GM12878 (cell line): ENCODE measurements at regions not wholly inside any gene's neighbourhood (a gene's known extent, or its start where the extent isn't known, plus 50 kb on each side); places are given as distances from the start of the nearest gene placed in this dataset.

Source experiments
- ATAC-seq: fragments of 200-7000 bp; cut with Tn5 transposase; 3 replicates; pipeline ENCODE4 v1.9.1; 2020; ENCODE audit warnings: mild to moderate bottlenecking, moderate library complexity
- BruUV-seq: library from RNA; stranded (reverse); fragments of 400-500 nt; replicated peaks from 2 replicates; lab custom pipeline; 2021; lab: Mats Ljungman, UMichigan
- CTCF ChIA-PET: fragments of 300-600 bp; sonication (Branson Sonifier 250); formaldehyde crosslinking; extraction: SDS; loops from one replicate; lab custom pipeline; 2021; ENCODE audit warnings: inconsistent platforms; lab: Yijun Ruan, JAX
- POLR2A ChIA-PET: fragments of 350-600 bp; formaldehyde crosslinking; extraction: SDS; loops from one replicate; lab custom pipeline; 2021; ENCODE audit warnings: inconsistent platforms; lab: Charles Lee
- RAD21 ChIA-PET: fragments of 300-600 bp; sonication (Branson Sonifier 250); formaldehyde crosslinking; loops from one replicate; lab custom pipeline; 2023; ENCODE audit warnings: antibody characterized with exemption; ENCODE audit not compliant: unreplicated experiment; lab: Charles Lee
- SMC1A ChIA-PET: fragments of 300-600 bp; sonication (Branson Sonifier 250); formaldehyde crosslinking; loops from one replicate; lab custom pipeline; 2023; ENCODE audit not compliant: unreplicated experiment, uncharacterized antibody; lab: Charles Lee
- DNase-seq: peaks from one replicate; pipeline ENCODE4 v3.0.0-alpha.2; 2011; ENCODE audit warnings: low read depth, low spot score
- FAIRE-seq: peaks from 3 replicates; lab custom pipeline; 2011; peaks lifted over from hg19 to GRCh38; lab: Jason Lieb, UNC
- H2AFZ ChIP-seq: 2 replicates; pipeline ENCODE4 v1.6.0; 2011; ENCODE audit warnings: low read depth, low read length, control low read depth; ENCODE audit not compliant: control insufficient read depth
- H3K27ac ChIP-seq: 2 replicates; pipeline ENCODE4 v1.5.1; 2011; ENCODE audit warnings: control low read depth; ENCODE audit not compliant: control insufficient read depth, insufficient read depth
- H3K27me3 ChIP-seq, 2 experiments: replicated peaks in 1 of 2; 2 replicates each; pipeline versions ENCODE4 v1.6.0 to v1.6.1; 2011; ENCODE audit warnings: low read length in 1 of 2; ENCODE audit not compliant: control insufficient read depth in 2 of 2, insufficient read depth in 2 of 2
- H3K36me3 ChIP-seq, 2 experiments: 2 replicates each; pipeline ENCODE4 v1.5.1; 2011; ENCODE audit warnings: low read length in 1 of 2; ENCODE audit not compliant: control insufficient read depth in 2 of 2, insufficient read depth in 2 of 2
- H3K4me1 ChIP-seq: 2 replicates; pipeline ENCODE4 v1.6.1; 2011; ENCODE audit warnings: mild to moderate bottlenecking, low read length, moderate library complexity, mixed read lengths; ENCODE audit not compliant: control insufficient read depth, insufficient read depth
- H3K4me2 ChIP-seq: 2 replicates; pipeline ENCODE4 v1.6.0; 2011; ENCODE audit warnings: control low read depth; ENCODE audit not compliant: control insufficient read depth, insufficient read depth
- H3K4me3 ChIP-seq: fragments of 200-600 bp; sonication (generic); 2 replicates; pipeline ENCODE4 v1.5.1; 2016
- H3K79me2 ChIP-seq: 2 replicates; pipeline ENCODE4 v1.6.0; 2011; ENCODE audit warnings: low read length; ENCODE audit not compliant: control insufficient read depth, insufficient read depth
- H3K9ac ChIP-seq: 2 replicates; pipeline ENCODE4 v1.8.0; 2011; ENCODE audit warnings: low read length, control low read depth, mixed read lengths; ENCODE audit not compliant: control insufficient read depth, insufficient read depth
- H3K9me3 ChIP-seq: replicated peaks from 3 replicates; pipeline ENCODE4 v1.5.1; 2011; ENCODE audit warnings: mild to moderate bottlenecking, low read length; ENCODE audit not compliant: control insufficient read depth, insufficient read depth
- H4K20me1 ChIP-seq: 2 replicates; pipeline ENCODE4 v1.6.0; 2011; ENCODE audit not compliant: control insufficient read depth, insufficient read depth
- ATF7 ChIP-seq: fragments of 450-650 bp; IDR thresholded peaks from 2 replicates; pipeline ENCODE4 v1.6.1; 2016; ENCODE audit warnings: low read depth, mild to moderate bottlenecking
- CHD4 ChIP-seq: fragments of 200-600 bp; sonication (generic); IDR thresholded peaks from 2 replicates; pipeline ENCODE4 v1.6.1; 2016; ENCODE audit warnings: mild to moderate bottlenecking
- EP300 ChIP-seq, 2 experiments: fragments of 150-350 bp in 1 of 2; IDR thresholded peaks; 2 replicates each; pipeline ENCODE4 v1.6.1; 2011 to 2012; ENCODE audit warnings: low read depth in 2 of 2, low read length in 2 of 2, borderline replicate concordance in 1 of 2, improper control_type of control experiment in 1 of 2, inconsistent platforms in 1 of 2; ENCODE audit not compliant: control insufficient read depth in 1 of 2
- GABPA ChIP-seq: IDR thresholded peaks from 2 replicates; pipeline ENCODE4 v1.6.1; 2014; ENCODE audit warnings: antibody characterized with exemption, low read depth, mild to moderate bottlenecking, inconsistent platforms
- IRF4 ChIP-seq: IDR thresholded peaks from 2 replicates; pipeline ENCODE4 v1.6.1; 2011; ENCODE audit warnings: low read depth, low read length
- NR2C2 ChIP-seq: IDR thresholded peaks from 2 replicates; pipeline ENCODE4 v1.6.1; 2011; ENCODE audit warnings: borderline replicate concordance, low read depth; ENCODE audit not compliant: control insufficient read depth, insufficient read length
- SREBF1 ChIP-seq: IDR thresholded peaks from 2 replicates; pipeline ENCODE4 v1.6.1; 2012; ENCODE audit warnings: mild to moderate bottlenecking, low read length
- SREBF2 ChIP-seq: IDR thresholded peaks from 2 replicates; pipeline ENCODE4 v1.6.1; 2012; ENCODE audit warnings: mild to moderate bottlenecking, low read length
- WGBS: methylation state at CpG from one replicate; pipeline ENCODE4 v1.1.6; 2016; ENCODE audit warnings: low lambda C conversion rate; ENCODE audit not compliant: insufficient replicate concordance, insufficient coverage; ENCODE audit errors: missing lambda C conversion rate; 5-methylcytosine and 5-hydroxymethylcytosine counted together
- in situ Hi-C: fragments of 300-500 bp; cut with MboI; formaldehyde crosslinking; loops from 9 replicates; pipeline ENCODE4 v1.14.3; 2018; ENCODE audit warnings: mixed read lengths
- intact Hi-C: fragments of 100-400 bp; cut with micrococcal nuclease; formaldehyde crosslinking; loops from one replicate; pipeline ENCODE4 v1.14.2; 2022; ENCODE audit not compliant: unreplicated experiment
- TF ChIP-seq, protein P1 (sequence below): IDR thresholded peaks from 2 replicates; pipeline ENCODE4 v1.6.1; 2012; ENCODE audit warnings: low read depth, low read length, improper control_type of control experiment
- TF ChIP-seq, protein P2 (sequence below): IDR thresholded peaks from 2 replicates; pipeline ENCODE4 v1.6.1; 2012; ENCODE audit warnings: low read depth, low read length, improper control_type of control experiment
- TF ChIP-seq, protein P3 (sequence below): IDR thresholded peaks from 2 replicates; pipeline ENCODE4 v1.6.1; 2011; ENCODE audit warnings: mild to moderate bottlenecking, low read depth, low read length, moderate library complexity; ENCODE audit not compliant: insufficient replicate concordance
- TF ChIP-seq, protein P4 (sequence below): fragments of 450-650 bp; formaldehyde crosslinking; IDR thresholded peaks from 2 replicates; pipeline ENCODE4 v1.4.0; 2022; ENCODE audit warnings: mild to moderate bottlenecking, moderate library complexity
- TF ChIP-seq, protein P5 (sequence below): fragments of 150-350 bp; IDR thresholded peaks from 2 replicates; pipeline ENCODE4 v1.6.1; 2014; ENCODE audit warnings: mild to moderate bottlenecking, low read depth, low read length

DNA sequence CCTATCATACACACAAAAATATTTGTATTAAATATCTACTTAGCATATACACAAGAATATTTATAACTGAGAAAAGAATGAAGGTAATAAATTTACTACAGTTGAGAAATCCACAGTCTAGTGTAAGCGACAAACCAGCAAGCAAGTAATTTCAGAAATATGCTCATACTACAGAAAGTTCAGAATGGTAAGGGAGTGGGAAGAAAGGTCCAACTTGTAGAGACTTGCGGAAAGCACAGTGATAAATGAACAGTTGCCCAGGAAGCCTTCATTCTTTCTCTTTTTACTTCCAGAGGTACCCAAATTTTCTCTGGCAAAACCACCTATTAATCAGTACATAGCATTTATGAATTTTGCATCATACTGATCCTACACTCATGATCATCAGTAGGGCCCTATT, 438.1 kb upstream of the PCDH10 start:
- DNase-seq (no peak), FAIRE-seq (no peak), ATAC-seq (no peak)
- no peaks in the 10 kb centered on the region for H4K20me1 ChIP-seq
- no peak overlapping the region for H3K4me2 ChIP-seq
- ChIA-PET RAD21 (no interaction called here), POLR2A (no interaction called here), CTCF (no interaction called here), SMC1A (no interaction called here)
- intact Hi-C loops (no loop called here), in situ Hi-C loops (no loop called here)
- H3K27me3 ChIP-seq = no peaks in the 10 kb centered on the region
- TF ChIP-seq, protein P1, sequence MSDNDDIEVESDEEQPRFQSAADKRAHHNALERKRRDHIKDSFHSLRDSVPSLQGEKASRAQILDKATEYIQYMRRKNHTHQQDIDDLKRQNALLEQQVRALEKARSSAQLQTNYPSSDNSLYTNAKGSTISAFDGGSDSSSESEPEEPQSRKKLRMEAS = no peak
- TF ChIP-seq IRF4 = no peak
- TF ChIP-seq, protein P2, sequence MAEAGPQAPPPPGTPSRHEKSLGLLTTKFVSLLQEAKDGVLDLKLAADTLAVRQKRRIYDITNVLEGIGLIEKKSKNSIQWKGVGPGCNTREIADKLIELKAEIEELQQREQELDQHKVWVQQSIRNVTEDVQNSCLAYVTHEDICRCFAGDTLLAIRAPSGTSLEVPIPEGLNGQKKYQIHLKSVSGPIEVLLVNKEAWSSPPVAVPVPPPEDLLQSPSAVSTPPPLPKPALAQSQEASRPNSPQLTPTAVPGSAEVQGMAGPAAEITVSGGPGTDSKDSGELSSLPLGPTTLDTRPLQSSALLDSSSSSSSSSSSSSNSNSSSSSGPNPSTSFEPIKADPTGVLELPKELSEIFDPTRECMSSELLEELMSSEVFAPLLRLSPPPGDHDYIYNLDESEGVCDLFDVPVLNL = no peak
- TF ChIP-seq SREBF2 = no peak
- no peak for TF ChIP-seq NR2C2
- TF ChIP-seq, protein P3, sequence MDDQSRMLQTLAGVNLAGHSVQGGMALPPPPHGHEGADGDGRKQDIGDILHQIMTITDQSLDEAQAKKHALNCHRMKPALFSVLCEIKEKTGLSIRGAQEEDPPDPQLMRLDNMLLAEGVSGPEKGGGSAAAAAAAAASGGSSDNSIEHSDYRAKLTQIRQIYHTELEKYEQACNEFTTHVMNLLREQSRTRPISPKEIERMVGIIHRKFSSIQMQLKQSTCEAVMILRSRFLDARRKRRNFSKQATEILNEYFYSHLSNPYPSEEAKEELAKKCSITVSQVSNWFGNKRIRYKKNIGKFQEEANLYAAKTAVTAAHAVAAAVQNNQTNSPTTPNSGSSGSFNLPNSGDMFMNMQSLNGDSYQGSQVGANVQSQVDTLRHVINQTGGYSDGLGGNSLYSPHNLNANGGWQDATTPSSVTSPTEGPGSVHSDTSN = no peak
- no peak for TF ChIP-seq ATF7
- TF ChIP-seq SREBF1 = no peak
- TF ChIP-seq EP300 (IDR thresholded peaks at IDR 0.05; ENCODE audit: borderline replicate concordance in 1 of 2, control insufficient read depth in 1 of 2, low read depth in 2 of 2, low read length in 2 of 2) = no peak
- no peak for TF ChIP-seq CHD4
- TF ChIP-seq, protein P4, sequence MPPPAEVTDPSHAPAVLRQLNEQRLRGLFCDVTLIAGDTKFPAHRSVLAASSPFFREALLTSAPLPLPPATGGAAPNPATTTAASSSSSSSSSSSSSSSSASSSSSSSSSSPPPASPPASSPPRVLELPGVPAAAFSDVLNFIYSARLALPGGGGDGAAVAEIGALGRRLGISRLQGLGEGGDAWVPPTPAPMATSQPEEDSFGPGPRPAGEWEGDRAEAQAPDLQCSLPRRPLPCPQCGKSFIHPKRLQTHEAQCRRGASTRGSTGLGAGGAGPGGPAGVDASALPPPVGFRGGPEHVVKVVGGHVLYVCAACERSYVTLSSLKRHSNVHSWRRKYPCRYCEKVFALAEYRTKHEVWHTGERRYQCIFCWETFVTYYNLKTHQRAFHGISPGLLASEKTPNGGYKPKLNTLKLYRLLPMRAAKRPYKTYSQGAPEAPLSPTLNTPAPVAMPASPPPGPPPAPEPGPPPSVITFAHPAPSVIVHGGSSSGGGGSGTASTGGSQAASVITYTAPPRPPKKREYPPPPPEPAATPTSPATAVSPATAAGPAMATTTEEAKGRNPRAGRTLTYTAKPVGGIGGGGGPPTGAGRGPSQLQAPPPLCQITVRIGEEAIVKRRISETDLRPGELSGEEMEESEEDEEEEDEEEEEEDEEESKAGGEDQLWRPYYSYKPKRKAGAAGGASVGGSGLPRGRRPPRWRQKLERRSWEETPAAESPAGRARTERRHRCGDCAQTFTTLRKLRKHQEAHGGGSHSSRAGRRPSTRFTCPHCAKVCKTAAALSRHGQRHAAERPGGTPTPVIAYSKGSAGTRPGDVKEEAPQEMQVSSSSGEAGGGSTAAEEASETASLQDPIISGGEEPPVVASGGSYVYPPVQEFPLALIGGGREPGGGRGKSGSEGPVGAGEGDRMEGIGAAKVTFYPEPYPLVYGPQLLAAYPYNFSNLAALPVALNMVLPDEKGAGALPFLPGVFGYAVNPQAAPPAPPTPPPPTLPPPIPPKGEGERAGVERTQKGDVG (CRISPR knock-in tag) = no peak
- no peak for TF ChIP-seq GABPA
- TF ChIP-seq, protein P5, sequence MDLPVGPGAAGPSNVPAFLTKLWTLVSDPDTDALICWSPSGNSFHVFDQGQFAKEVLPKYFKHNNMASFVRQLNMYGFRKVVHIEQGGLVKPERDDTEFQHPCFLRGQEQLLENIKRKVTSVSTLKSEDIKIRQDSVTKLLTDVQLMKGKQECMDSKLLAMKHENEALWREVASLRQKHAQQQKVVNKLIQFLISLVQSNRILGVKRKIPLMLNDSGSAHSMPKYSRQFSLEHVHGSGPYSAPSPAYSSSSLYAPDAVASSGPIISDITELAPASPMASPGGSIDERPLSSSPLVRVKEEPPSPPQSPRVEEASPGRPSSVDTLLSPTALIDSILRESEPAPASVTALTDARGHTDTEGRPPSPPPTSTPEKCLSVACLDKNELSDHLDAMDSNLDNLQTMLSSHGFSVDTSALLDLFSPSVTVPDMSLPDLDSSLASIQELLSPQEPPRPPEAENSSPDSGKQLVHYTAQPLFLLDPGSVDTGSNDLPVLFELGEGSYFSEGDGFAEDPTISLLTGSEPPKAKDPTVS = no peak
- H2AFZ ChIP-seq = no peak overlapping the region
- no peaks in the 10 kb centered on the region for H3K4me1 ChIP-seq
- 20% methylated on average over 2 of the region's 2 CpGs for WGBS
- no peaks in the 10 kb centered on the region for H3K9me3 ChIP-seq
- H3K79me2 ChIP-seq = no peaks in the 10 kb centered on the region
- H3K27ac ChIP-seq = no peak overlapping the region
- no peak overlapping the region for H3K9ac ChIP-seq
- H3K36me3 ChIP-seq = no peaks in the 10 kb centered on the region
- BruUV-seq = no TSS peak
- no peak overlapping the region for H3K4me3 ChIP-seq
